OCI-LY3 (cell line): ENCODE measurements at regions not wholly inside any gene's neighbourhood (a gene's known extent, or its start where the extent isn't known, plus 50 kb on each side); places are given as distances from the start of the nearest gene placed in this dataset.

ENCODE experiments used
- H2AFZ ChIP-seq: fragments of 200-600, 300-600 bp; shearing (Covaris generic); 2 replicates; pipeline ENCODE4 v1.6.0; 2014; ENCODE audit warnings: antibody characterized with exemption, low read depth, low read length
- H3K27ac ChIP-seq: fragments of 200-600, 300-600 bp; sonication (generic); 2 replicates; pipeline ENCODE4 v1.5.1; 2014; ENCODE audit warnings: mild to moderate bottlenecking, low read length, moderate library complexity, mixed read lengths
- H3K27me3 ChIP-seq: fragments of 200-600, 300-600 bp; sonication (generic); 2 replicates; pipeline ENCODE4 v1.6.1; 2014; ENCODE audit warnings: low read depth, low read length, mixed read lengths
- H3K36me3 ChIP-seq: fragments of 200-600, 300-600 bp; sonication (generic); replicated peaks from 2 replicates; pipeline ENCODE3; 2014; ENCODE audit warnings: low read depth, low read length, mixed read lengths
- H3K4me1 ChIP-seq: fragments of 300-600, 200-600 bp; sonication (generic); 2 replicates; pipeline ENCODE4 v1.6.1; 2014; ENCODE audit warnings: low read length, mixed read lengths
- H3K4me2 ChIP-seq: fragments of 200-600, 300-600 bp; sonication (generic); 2 replicates; pipeline ENCODE4 v1.6.1; 2014; ENCODE audit warnings: low read length, mixed read lengths
- H3K4me3 ChIP-seq: fragments of 300-600, 200-600 bp; sonication (generic); 2 replicates; pipeline ENCODE4 v1.5.1; 2014; ENCODE audit warnings: antibody characterized with exemption, mild to moderate bottlenecking, low read length, moderate library complexity
- H3K79me2 ChIP-seq: fragments of 300-600, 200-600 bp; shearing (Covaris generic); 2 replicates; pipeline ENCODE4 v1.6.1; 2014; ENCODE audit warnings: mild to moderate bottlenecking, low read length, mixed read lengths
- H3K9ac ChIP-seq: fragments of 300-600, 200-600 bp; shearing (Covaris generic); 2 replicates; pipeline ENCODE4 v1.6.0; 2014; ENCODE audit warnings: mild to moderate bottlenecking, low read length, moderate library complexity
- H3K9me3 ChIP-seq: fragments of 200-600, 300-600 bp; shearing (Covaris generic); 2 replicates; pipeline ENCODE4 v1.6.1; 2014; ENCODE audit warnings: low read length, mixed read lengths; ENCODE audit not compliant: insufficient read depth
- H4K20me1 ChIP-seq: fragments of 200-600, 300-600 bp; sonication (generic); 2 replicates; pipeline ENCODE4 v1.6.1; 2016; ENCODE audit warnings: low read length, mixed read lengths; ENCODE audit not compliant: insufficient read depth
- EZH2phosphoT487 ChIP-seq: fragments of 200-600 bp; shearing (Covaris generic); IDR thresholded peaks from 2 replicates; pipeline ENCODE4 v1.6.1; 2018; ENCODE audit warnings: antibody characterized with exemption, mixed run types, low read depth
- TF ChIP-seq, protein P1 (sequence below): fragments of 200-600, 300-600 bp; sonication (generic); IDR thresholded peaks from 2 replicates; pipeline ENCODE4 v1.5.1; 2014; ENCODE audit warnings: antibody characterized with exemption, low read length, low read depth

DNA sequence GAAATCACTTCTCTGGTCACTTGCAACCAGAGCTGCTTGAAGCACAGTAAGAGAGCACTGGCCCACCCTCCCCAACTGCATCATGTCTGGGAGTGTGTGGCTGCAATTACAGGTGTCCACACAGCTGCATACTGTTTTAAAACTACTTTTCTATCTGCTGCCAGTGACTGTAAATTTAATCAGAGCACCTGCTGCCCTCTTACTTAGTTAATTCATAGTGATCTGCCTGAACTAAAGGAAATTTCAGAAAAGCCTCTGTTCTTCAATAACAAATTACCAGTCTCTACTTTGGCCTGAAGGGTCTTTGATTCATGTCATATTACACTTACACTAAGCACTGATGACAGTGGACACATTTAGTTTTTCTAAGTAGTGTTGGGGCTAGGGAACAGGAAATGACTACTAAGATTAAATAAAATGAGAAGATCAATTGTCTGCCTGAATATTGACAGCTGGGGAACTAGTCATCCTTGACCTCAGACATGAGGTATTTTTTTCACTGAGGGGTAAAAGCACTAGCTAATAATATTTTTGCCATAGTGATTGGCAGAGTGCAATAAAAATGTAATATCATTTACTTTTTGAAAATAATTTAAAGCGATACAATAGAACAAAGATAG, 788.9 kb upstream of the GRAMD2B start:
- no peaks in the 10 kb centered on the region for H3K4me1 ChIP-seq
- H3K79me2 ChIP-seq: no peaks in the 10 kb centered on the region
- no peaks in the 10 kb centered on the region for H3K9me3 ChIP-seq
- no peak overlapping the region for H3K4me3 ChIP-seq
- H3K27me3 ChIP-seq: no peaks in the 10 kb centered on the region
- H3K27ac ChIP-seq: no peak overlapping the region
- H3K36me3 ChIP-seq: no peaks in the 10 kb centered on the region
- H3K9ac ChIP-seq: no peak overlapping the region
- TF ChIP-seq EZH2phosphoT487: no peak
- TF ChIP-seq, protein P1, sequence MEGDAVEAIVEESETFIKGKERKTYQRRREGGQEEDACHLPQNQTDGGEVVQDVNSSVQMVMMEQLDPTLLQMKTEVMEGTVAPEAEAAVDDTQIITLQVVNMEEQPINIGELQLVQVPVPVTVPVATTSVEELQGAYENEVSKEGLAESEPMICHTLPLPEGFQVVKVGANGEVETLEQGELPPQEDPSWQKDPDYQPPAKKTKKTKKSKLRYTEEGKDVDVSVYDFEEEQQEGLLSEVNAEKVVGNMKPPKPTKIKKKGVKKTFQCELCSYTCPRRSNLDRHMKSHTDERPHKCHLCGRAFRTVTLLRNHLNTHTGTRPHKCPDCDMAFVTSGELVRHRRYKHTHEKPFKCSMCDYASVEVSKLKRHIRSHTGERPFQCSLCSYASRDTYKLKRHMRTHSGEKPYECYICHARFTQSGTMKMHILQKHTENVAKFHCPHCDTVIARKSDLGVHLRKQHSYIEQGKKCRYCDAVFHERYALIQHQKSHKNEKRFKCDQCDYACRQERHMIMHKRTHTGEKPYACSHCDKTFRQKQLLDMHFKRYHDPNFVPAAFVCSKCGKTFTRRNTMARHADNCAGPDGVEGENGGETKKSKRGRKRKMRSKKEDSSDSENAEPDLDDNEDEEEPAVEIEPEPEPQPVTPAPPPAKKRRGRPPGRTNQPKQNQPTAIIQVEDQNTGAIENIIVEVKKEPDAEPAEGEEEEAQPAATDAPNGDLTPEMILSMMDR: no peak
- no peak overlapping the region for H3K4me2 ChIP-seq
- H2AFZ ChIP-seq: no peak overlapping the region
- no peaks in the 10 kb centered on the region for H4K20me1 ChIP-seq

DNA sequence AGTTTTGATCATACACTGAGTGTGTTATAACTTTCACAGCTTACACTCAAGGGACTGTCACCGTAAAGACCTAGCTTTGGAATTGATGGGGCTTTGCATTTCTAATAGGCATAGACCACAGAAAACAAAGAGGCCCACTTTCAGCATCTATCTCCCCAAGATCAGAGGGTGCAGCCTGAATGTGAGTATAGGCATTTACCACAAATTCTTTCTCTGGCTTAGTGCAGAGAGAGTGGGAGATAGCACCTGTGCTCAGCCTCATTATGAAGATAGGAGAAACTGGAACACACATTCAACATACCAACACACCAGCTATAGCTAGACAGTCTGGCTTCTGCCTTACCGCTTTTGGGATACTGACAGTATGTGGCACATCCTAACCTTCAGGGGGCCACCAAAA, 783.4 kb upstream of the GRAMD2B start:
- Histone ChIP-seq H3K27me3 (no peaks in the 10 kb centered on the region), H3K36me3 (no peaks in the 10 kb centered on the region), H3K4me3 (no peak overlapping the region), H3K9ac (no peak overlapping the region), H3K79me2 (no peaks in the 10 kb centered on the region), H3K27ac (no peak overlapping the region), H3K4me1 (no peaks in the 10 kb centered on the region), H3K9me3 (no peaks in the 10 kb centered on the region), H2AFZ (no peak overlapping the region), H4K20me1 (no peaks in the 10 kb centered on the region), H3K4me2 (no peak overlapping the region)
- TF ChIP-seq, protein P1: no peak
- no peak for TF ChIP-seq EZH2phosphoT487

DNA sequence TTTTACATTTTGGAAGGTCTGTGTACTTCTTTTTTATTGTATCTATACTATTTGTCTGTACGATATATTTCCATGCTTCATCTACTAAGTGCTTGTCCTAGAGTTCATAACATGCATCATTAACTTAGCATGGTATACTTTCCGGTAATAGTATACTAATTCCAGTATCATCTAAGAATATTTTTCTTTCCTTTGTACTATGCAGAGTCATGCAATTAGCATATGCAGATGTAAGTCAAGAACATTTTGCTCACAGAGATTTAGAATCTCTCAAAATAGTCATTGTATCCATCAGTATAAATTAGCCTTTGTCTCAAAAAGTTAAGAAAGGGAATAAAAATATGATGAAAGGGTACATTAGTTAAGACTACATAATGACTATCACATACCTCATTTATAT, 770.4 kb upstream of the GRAMD2B start:
- no peak for TF ChIP-seq EZH2phosphoT487
- TF ChIP-seq, protein P1: no peak
- no peaks in the 10 kb centered on the region for H3K9me3 ChIP-seq
- no peak overlapping the region for H3K4me3 ChIP-seq
- no peaks in the 10 kb centered on the region for H3K4me1 ChIP-seq
- H3K79me2 ChIP-seq: no peaks in the 10 kb centered on the region
- H3K4me2 ChIP-seq: no peak overlapping the region
- H3K27ac ChIP-seq: no peak overlapping the region
- H3K27me3 ChIP-seq: no peaks in the 10 kb centered on the region
- H2AFZ ChIP-seq: no peak overlapping the region
- no peaks in the 10 kb centered on the region for H4K20me1 ChIP-seq
- H3K36me3 ChIP-seq: no peaks in the 10 kb centered on the region
- no peak overlapping the region for H3K9ac ChIP-seq

DNA sequence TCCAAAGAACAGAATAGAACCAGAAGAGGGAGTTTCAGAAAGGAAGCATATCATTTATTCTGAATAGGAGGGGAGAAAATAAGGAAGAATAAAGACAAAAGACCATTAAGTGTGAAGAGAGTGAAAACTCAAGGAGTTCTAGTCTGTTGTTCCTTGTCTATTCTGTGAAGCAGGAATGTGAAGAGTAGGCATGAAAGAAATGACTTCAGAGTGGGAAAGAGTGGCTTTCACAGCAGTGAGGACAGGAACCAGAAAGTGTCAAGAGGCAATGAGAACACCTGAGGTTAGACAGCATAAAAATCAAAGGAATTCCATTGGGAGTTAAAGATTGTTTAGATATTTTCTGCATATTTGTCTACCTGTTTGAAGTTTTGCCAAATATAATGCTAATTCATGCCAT, 768.8 kb upstream of the GRAMD2B start:
- H3K36me3 ChIP-seq: no peaks in the 10 kb centered on the region
- no peaks in the 10 kb centered on the region for H3K79me2 ChIP-seq
- H4K20me1 ChIP-seq: no peaks in the 10 kb centered on the region
- no peaks in the 10 kb centered on the region for H3K9me3 ChIP-seq
- H3K4me3 ChIP-seq: no peak overlapping the region
- no peak overlapping the region for H3K4me2 ChIP-seq
- no peak for TF ChIP-seq EZH2phosphoT487
- no peak overlapping the region for H3K27ac ChIP-seq
- H3K4me1 ChIP-seq: no peaks in the 10 kb centered on the region
- H3K9ac ChIP-seq: no peak overlapping the region
- no peak overlapping the region for H2AFZ ChIP-seq
- no peaks in the 10 kb centered on the region for H3K27me3 ChIP-seq

DNA sequence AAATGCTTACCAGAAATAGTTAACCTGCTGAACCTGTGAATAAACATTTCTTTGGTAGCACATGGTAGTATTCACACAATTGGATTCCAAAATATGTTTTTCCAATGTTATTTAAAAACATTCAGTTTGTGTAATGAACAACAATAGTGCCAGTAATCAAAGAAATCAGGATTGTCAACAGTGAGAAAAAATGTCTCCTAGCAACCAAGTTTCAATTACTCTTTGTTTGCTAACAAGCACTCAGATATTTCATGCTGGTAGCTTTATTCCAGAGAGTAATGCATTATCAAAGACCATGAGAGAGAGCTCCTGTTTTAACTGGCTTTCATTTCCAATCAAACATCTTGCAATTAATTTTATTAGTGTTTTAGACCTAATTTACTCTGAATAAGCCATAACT, 768.1 kb upstream of the GRAMD2B start:
- H3K27me3 ChIP-seq: no peaks in the 10 kb centered on the region
- H3K27ac ChIP-seq: no peak overlapping the region
- H3K4me3 ChIP-seq: no peak overlapping the region
- no peaks in the 10 kb centered on the region for H3K9me3 ChIP-seq
- H3K79me2 ChIP-seq: no peaks in the 10 kb centered on the region
- no peak overlapping the region for H3K4me2 ChIP-seq
- no peak overlapping the region for H2AFZ ChIP-seq
- H4K20me1 ChIP-seq: no peaks in the 10 kb centered on the region
- no peak overlapping the region for H3K9ac ChIP-seq
- H3K4me1 ChIP-seq: no peaks in the 10 kb centered on the region
- no peaks in the 10 kb centered on the region for H3K36me3 ChIP-seq
- no peak for TF ChIP-seq EZH2phosphoT487
- TF ChIP-seq, protein P1: no peak
